ENCODE measurements at regions not wholly inside any gene's neighbourhood (a gene's known extent, or its start where the extent isn't known, plus 50 kb on each side); places are given as distances from the start of the nearest gene placed in this dataset.

DNA sequence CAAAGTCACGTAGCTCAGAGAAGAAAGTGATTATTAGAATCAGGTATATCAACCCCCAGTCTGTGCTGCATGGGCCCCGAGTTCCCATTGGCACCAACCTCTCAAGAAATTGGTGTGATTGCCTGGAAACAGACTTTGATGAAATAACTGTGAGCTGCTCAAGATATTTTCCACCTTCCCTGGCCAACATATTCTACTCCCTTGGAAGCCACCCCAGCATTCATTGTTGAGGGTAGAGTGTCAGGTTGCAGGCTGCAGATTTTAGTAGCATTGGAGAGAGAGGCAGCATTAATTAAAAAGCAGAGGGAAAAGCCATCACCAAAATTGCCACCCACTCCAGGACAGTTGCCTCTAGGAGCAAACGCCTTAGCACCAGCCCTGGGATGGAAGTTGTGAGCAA lies 154.2 kb upstream of the TNPO1 start:
- H3K27me3 ChIP-seq (ENCODE audit: insufficient read depth, low read length), result no peaks in the 10 kb centered on the region
- H3K9me3 Mint-ChIP-seq, result no peaks in the 10 kb centered on the region
- H2BK120ac ChIP-seq (ENCODE audit: low read depth, low read length, poor library complexity, severe bottlenecking), result no peak overlapping the region
- no peak overlapping the region for H3K14ac ChIP-seq (ENCODE audit: insufficient read depth, low read length)
- peaks cover 34 to 37% of the 10 kb centered on the region in 2 experiments for H3K4me1 Mint-ChIP-seq
- H2AK5ac ChIP-seq (ENCODE audit: insufficient read length, low read length), result no peak overlapping the region
- H4K8ac ChIP-seq (replicated peaks; ENCODE audit: insufficient read length, low read depth, low read length), result no peak overlapping the region
- H3K79me1 ChIP-seq (ENCODE audit: insufficient read depth, low read depth, low read length, poor library complexity, severe bottlenecking), result no peaks in the 10 kb centered on the region
- H3K27me3 Mint-ChIP-seq (ENCODE audit: low read depth), result peaks cover 4% of the 10 kb centered on the region; the same call in 1 of the 2 replicates
- H3K27ac Mint-ChIP-seq, result no peak overlapping the region
- H3K23ac ChIP-seq (ENCODE audit: insufficient read length, low read depth, low read length), result no peak overlapping the region
- H2BK5ac ChIP-seq (ENCODE audit: insufficient read length, low read length), result no peak overlapping the region
- H3T11ph ChIP-seq (ENCODE audit: low read length), result no peak overlapping the region
- H3K9me3 ChIP-seq (ENCODE audit: control insufficient read depth, low read depth, low read length), result no peaks in the 10 kb centered on the region
- no peak overlapping the region for H3K4me2 ChIP-seq (ENCODE audit: insufficient read depth, insufficient read length, low read length)
- no peak overlapping the region for H3K27ac ChIP-seq (ENCODE audit: insufficient read length, low read depth, low read length)
- H2BK20ac ChIP-seq (ENCODE audit: low read depth, low read length, poor library complexity, severe bottlenecking), result no peak overlapping the region
- no peaks in the 10 kb centered on the region for H3K36me3 Mint-ChIP-seq (ENCODE audit: insufficient read depth in 1 of 3, low read depth in 3 of 3)
- DNase-seq, result no peak
- no peak overlapping the region for H3K9ac ChIP-seq (ENCODE audit: extremely low read depth, insufficient read length, low read length)
- no peaks in the 10 kb centered on the region for H3K23me2 ChIP-seq (ENCODE audit: insufficient read length, low read depth, low read length, poor library complexity, severe bottlenecking)
- no peak overlapping the region for H3K4ac ChIP-seq (ENCODE audit: low read depth, low read length)
- WGBS (ENCODE audit: extremely low coverage, insufficient read length, low lambda C conversion rate), result no CpG with 5 or more reads among the region's 3 CpGs
- TF ChIP-seq, protein P1, sequence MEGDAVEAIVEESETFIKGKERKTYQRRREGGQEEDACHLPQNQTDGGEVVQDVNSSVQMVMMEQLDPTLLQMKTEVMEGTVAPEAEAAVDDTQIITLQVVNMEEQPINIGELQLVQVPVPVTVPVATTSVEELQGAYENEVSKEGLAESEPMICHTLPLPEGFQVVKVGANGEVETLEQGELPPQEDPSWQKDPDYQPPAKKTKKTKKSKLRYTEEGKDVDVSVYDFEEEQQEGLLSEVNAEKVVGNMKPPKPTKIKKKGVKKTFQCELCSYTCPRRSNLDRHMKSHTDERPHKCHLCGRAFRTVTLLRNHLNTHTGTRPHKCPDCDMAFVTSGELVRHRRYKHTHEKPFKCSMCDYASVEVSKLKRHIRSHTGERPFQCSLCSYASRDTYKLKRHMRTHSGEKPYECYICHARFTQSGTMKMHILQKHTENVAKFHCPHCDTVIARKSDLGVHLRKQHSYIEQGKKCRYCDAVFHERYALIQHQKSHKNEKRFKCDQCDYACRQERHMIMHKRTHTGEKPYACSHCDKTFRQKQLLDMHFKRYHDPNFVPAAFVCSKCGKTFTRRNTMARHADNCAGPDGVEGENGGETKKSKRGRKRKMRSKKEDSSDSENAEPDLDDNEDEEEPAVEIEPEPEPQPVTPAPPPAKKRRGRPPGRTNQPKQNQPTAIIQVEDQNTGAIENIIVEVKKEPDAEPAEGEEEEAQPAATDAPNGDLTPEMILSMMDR (conservative IDR thresholded peaks at IDR 0.05), result no peak
- peaks cover 4% of the 10 kb centered on the region; the same call in 1 of the 2 replicates for H3K4me1 ChIP-seq (ENCODE audit: insufficient read depth, low read length)
- H4K91ac ChIP-seq (ENCODE audit: insufficient read length, low read depth, low read length), result no peak overlapping the region
- no peak overlapping the region for H3K56ac ChIP-seq (ENCODE audit: insufficient read length, low read depth, low read length)
- no peak overlapping the region for H3K18ac ChIP-seq (ENCODE audit: insufficient read length, low read depth, low read length)
- H2AFZ ChIP-seq (ENCODE audit: low read length), result no peak overlapping the region
- no peaks in the 10 kb centered on the region for H4K20me1 ChIP-seq (ENCODE audit: control insufficient read depth, insufficient read depth, insufficient read length)
- H3K4me3 Mint-ChIP-seq, result no peak overlapping the region
- H3K79me2 ChIP-seq (ENCODE audit: insufficient read depth, low read length), result no peaks in the 10 kb centered on the region
- H4K5ac ChIP-seq (ENCODE audit: insufficient read length, low read depth, low read length), result no peak overlapping the region
- H2BK12ac ChIP-seq (ENCODE audit: insufficient read length, low read depth, low read length), result no peak overlapping the region
- H2BK15ac ChIP-seq (ENCODE audit: low read depth, low read length), result no peak overlapping the region

All from H9 (cell line).